Breast epithelium (tissue), 3 donors: ENCODE measurements at regions not wholly inside any gene's neighbourhood (a gene's known extent, or its start where the extent isn't known, plus 50 kb on each side); places are given as distances from the start of the nearest gene placed in this dataset.

ENCODE experiments used
- POLR2AphosphoS5 ChIP-seq, 3 donors: sonication (generic); formaldehyde crosslinking; IDR thresholded peaks; one replicate each; pipeline ENCODE4 v1.6.1; 2017; ENCODE audit warnings: antibody characterized with exemption in 3 of 3
- TF ChIP-seq, protein P1 (sequence below), 3 donors: fragments of 450-650 bp; IDR thresholded peaks; one replicate each; pipeline ENCODE4 v1.5.1; 2016 to 2017; ENCODE audit warnings: antibody characterized with exemption in 3 of 3, mild to moderate bottlenecking in 3 of 3, moderate library complexity in 3 of 3

DNA sequence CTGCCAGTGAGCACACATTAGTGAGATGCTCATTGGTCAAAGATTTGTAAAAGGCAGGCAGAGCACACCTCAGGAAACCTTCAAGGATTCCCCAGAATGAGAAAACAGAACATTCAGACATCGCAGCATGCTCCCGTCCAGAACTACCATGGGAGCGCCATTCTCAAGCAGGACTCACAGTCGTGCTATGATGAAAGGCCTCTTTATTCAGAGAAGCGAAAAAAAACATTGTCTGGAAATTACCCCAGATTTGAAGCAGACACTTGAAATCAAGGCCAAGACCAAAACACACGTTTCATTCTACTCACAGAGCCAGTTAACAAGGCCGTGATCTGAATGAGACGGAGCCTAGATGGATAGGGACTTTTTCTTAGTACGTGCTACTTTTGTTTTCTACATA, 961.8 kb upstream of the TENM3 start:
- TF ChIP-seq, protein P1, sequence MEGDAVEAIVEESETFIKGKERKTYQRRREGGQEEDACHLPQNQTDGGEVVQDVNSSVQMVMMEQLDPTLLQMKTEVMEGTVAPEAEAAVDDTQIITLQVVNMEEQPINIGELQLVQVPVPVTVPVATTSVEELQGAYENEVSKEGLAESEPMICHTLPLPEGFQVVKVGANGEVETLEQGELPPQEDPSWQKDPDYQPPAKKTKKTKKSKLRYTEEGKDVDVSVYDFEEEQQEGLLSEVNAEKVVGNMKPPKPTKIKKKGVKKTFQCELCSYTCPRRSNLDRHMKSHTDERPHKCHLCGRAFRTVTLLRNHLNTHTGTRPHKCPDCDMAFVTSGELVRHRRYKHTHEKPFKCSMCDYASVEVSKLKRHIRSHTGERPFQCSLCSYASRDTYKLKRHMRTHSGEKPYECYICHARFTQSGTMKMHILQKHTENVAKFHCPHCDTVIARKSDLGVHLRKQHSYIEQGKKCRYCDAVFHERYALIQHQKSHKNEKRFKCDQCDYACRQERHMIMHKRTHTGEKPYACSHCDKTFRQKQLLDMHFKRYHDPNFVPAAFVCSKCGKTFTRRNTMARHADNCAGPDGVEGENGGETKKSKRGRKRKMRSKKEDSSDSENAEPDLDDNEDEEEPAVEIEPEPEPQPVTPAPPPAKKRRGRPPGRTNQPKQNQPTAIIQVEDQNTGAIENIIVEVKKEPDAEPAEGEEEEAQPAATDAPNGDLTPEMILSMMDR (IDR thresholded peaks at IDR 0.05), result no peak
- TF ChIP-seq POLR2AphosphoS5 (IDR thresholded peaks at IDR 0.05), result no peak
